RCC 7860 (cell line): ENCODE measurements at regions not wholly inside any gene's neighbourhood (a gene's known extent, or its start where the extent isn't known, plus 50 kb on each side); places are given as distances from the start of the nearest gene placed in this dataset.

Source experiments
- DNase-seq: peaks from one replicate; pipeline ENCODE4 v3.0.0-alpha.2; 2015; ENCODE audit warnings: low spot score
- FAIRE-seq: peaks from 2 replicates; lab custom pipeline; 2012; peaks lifted over from hg19 to GRCh38; lab: Jason Lieb, UNC

DNA sequence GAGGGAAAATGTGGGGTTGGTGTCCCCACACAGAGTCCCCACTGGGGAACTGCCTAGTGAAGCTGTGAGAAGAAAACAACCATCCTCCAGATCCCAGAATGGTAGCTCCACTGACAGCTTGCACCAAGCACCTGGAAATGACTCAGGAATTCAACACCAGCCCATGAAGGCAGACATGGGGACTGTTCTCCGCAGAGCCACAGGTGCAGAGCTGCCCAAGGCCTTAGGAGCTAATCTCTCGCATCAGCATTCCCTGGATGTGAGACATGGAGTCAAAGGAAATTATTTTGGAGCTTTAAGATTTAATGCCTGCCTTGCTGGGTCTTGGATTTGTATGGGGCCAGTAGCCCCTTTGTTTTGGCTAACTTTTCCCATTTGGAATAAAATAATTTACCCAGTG is 367.9 kb downstream of the FAM133A start:
- FAIRE-seq (no peak), DNase-seq (no peak)

- FAIRE-seq (no peak), DNase-seq (no peak)
Observed at GRCh38 chrX:94045724-94046123, 371.7 kb downstream of the FAM133A start.

GRCh38 chrX:94051926-94052325 is 377.9 kb downstream of the FAM133A start:
- no peak for FAIRE-seq

DNA sequence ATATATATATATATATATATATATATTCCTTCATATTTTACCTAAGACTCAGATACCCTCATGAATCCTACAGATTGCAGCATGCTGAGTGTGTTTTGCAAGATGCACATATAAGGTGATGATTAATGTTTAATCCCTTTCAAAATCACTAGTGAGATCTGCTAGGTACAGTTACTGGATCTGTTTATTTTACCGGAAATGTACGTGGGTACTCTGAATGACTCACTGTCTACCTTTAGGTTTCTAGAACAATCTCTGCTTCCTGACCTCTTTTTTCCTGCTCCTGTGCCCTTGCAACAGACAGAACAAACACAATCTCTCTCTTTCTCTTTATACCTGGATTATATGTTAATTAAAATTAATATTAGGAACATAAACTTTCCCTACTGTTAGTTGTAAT is 379.6 kb downstream of the FAM133A start:
- DNase-seq, result peak; percentile 4
- FAIRE-seq, result no peak

More at GRCh38 chrX:94051926-94052325, 377.9 kb downstream of the FAM133A start:
- no peak for DNase-seq

DNA sequence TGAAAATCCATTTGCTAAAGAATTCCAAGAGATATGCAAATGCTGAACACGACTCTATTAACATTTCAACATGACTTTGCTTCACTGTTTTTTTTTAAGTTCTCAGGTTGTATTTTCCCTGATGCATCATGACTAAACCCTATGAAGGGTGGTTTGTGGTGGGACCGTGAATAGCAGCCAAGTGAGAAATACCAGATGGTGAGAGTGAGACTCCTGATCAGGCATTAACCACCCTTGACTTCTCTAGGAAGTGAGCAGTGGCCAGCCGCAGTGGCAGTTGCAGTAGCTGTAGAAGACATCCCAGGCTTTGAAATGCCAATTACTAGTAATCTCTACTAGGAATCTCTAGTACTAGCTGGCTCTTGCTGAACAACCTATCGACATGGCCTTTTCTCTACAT is 383.4 kb downstream of the FAM133A start:
- FAIRE-seq (no peak), DNase-seq (no peak)

GRCh38 chrX:94058728-94059382 is 384.8 kb downstream of the FAM133A start:
- DNase-seq (no peak), FAIRE-seq (peak; percentile 45)

GRCh38 chrX:94065091-94065490 is 391.1 kb downstream of the FAM133A start:
- DNase-seq (no peak), FAIRE-seq (no peak)

- no peak for FAIRE-seq
Observed at GRCh38 chrX:94089149-94089548, 415.1 kb downstream of the FAM133A start.

DNA sequence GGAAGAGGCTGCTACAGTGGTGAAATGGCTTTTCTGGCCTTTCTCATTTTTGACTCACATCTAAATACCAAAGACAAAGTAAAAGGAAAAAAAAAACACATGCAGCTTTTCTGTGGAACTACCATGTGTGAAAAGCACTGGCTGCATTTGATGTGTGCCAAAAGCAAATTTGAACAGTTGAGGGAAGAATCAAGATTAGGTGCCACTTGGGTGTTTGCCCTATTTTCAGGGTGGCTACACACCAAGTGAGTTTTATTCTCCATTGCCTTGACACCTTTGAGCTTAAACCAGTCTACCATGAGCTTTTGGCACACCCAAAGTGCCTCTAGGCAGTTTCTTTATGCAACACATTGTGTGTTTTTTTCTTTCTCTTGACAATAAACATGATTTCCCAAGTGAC is 423.9 kb downstream of the FAM133A start:
- no peak for FAIRE-seq

More at GRCh38 chrX:94089149-94089548, 415.1 kb downstream of the FAM133A start:
- DNase-seq, result no peak

DNA sequence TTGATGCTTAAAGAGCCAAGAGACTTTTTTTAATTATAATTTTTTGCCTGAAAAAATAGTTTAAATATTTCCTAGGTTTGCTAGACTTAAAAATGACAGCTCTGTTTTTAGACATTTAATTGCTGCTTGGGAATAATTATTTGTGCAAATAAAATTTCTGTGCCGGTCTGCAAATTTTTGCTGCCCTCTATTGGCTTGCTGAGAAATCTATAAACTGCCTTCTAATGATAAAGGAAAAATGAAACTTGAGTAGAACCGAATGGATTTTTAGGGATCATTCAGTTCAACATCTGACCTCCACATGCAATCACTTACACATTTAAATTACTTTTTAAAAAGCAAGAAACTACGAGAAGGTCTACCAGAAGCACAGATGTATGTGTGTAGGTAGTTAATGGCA is 434.0 kb downstream of the FAM133A start:
- FAIRE-seq, result no peak
- DNase-seq, result no peak

More for the DNA sequence above, 423.9 kb downstream of the FAM133A start:
- no peak for DNase-seq

GRCh38 chrX:94114362-94114761 is 440.4 kb downstream of the FAM133A start:
- DNase-seq (no peak), FAIRE-seq (no peak)

DNA sequence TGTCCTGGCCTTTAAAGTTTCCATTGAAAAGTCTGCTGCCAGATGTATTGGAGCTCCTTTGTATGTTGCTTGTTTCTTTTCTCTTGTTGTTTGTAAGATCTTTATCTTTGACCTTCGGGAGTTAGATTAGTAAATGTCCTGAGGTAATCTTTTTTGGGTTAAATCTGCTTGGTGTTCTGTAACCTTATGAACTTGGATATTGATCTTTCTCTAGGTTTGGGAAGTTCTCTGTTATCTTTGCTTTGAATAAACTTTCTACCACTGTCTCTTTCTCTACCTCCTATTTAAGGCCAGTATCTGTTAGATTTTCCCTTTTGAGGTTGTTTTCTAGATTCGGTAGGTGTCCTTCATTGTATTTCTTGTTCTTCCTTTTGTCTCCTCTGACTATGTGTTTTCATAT is 447.8 kb downstream of the FAM133A start:
- DNase-seq (no peak), FAIRE-seq (no peak)

- no peak for FAIRE-seq
- DNase-seq, result no peak
Observed at GRCh38 chrX:94123062-94123461, 449.1 kb downstream of the FAM133A start.

GRCh38 chrX:94162971-94163370 is 489.0 kb downstream of the FAM133A start:
- no peak for FAIRE-seq

DNA sequence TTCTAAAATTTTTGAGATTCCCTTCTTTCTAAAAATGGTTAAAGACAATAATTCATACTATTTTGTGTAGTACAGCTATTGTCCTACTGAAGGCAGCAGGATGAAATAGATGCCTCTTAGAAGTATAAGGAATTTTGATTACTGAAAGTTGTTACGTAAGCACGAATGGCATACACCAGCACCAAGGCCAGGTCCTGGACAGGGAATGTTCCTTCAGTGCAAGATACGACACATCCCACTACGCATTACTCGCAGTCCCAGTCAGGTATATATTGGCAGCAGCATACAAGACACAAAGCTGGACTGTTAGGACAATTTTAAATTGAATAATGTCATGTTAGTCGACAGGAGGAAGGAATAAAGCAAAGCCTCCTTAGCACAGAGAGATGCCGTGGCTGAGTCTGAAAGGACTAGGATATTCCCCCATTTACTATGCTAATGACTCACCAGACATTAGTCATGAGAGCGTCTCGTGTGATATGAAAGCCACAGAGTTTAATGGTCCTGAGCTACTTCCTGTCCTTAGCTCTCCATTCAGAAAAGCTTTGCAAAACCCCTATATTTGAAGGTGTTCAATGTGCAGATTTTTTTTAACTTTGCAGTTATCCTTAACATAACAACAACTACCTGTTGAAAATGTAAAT is 504.3 kb downstream of the FAM133A start:
- DNase-seq (peak; percentile 45), FAIRE-seq (peak; percentile 79)

More at GRCh38 chrX:94162971-94163370, 489.0 kb downstream of the FAM133A start:
- no peak for DNase-seq

GRCh38 chrX:94204524-94204923 is 530.5 kb downstream of the FAM133A start:
- no peak for DNase-seq
- FAIRE-seq, result no peak

GRCh38 chrX:94216738-94217137 is 542.7 kb downstream of the FAM133A start:
- FAIRE-seq, result no peak
- DNase-seq, result no peak

DNA sequence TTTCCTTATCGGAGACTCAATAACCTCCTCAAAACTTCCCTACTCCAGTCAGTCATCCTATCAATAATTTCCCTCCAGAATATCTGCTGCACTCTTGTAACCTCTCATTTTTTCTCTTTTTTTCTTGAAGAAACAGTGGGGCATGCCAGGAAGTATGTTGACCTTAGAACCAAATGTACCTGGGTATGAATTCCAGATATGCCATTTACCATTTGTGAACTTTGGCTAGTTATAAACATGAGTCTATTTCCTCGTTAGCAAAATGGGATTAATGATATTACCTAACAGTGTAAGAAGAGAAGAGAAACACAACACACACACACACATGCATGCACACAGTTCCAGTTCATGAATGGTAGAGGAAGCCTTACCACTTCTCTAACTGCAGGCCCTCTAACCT is 578.2 kb downstream of the FAM133A start:
- FAIRE-seq, result no peak
- no peak for DNase-seq

DNA sequence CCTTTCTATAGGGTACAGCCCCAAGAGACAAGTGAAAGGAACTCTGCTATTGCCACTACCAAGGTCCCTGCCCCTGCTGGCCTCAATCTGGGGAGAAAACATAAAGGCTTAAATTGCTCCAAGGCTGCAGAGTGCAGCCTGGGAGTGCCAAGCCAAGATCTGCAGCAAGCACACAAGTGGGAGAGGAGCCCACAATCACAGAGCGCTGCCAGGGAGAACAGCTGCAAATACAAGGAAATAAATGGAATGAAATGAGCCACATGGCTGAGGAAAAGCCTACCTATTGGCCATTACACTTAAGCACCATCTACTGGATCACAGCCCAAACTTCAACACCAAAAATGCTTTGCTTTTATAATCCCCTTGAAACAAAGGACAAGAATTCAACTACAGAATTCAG is 582.4 kb downstream of the FAM133A start:
- DNase-seq, result no peak
- no peak for FAIRE-seq

- FAIRE-seq, result no peak
- DNase-seq, result no peak
Observed at GRCh38 chrX:94265323-94265722, 591.3 kb downstream of the FAM133A start.

DNA sequence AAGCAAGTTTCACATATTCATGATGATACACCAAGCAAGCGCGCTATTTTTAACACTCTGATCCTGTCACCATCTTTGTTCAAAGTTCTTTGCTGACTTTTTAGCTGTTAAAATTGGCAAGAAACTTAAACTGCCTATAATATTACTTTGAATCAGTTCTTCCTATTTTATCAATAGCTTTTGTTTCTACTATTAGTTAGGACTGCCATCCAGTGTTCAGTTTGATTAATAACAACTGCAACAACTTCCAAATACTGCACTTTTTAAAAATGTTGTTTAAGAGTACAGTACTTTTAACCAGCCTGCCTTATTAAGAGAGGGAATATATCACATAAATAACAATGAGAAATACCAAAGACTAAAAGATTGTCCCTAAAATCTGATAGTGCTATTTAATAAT is 614.3 kb downstream of the FAM133A start:
- DNase-seq (no peak), FAIRE-seq (no peak)

DNA sequence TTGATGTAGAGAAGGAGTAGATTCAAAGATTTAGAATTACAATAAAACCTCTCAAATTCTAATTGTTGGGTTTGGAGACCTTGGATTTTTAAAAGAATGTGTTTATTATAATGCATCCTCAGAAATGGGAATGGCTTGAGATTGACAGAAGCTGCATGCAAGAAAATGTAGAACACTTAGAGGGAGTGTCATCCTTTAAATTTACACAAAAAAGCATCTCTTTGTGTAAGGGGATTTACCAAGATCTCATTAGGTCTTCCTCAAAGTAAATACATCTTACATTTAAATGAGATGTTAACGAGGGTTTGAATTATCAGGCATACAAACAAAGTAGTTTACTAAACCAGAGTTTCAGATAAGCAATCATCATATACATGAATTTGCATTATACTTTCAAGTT is 615.0 kb downstream of the FAM133A start:
- no peak for DNase-seq
- FAIRE-seq, result no peak

DNA sequence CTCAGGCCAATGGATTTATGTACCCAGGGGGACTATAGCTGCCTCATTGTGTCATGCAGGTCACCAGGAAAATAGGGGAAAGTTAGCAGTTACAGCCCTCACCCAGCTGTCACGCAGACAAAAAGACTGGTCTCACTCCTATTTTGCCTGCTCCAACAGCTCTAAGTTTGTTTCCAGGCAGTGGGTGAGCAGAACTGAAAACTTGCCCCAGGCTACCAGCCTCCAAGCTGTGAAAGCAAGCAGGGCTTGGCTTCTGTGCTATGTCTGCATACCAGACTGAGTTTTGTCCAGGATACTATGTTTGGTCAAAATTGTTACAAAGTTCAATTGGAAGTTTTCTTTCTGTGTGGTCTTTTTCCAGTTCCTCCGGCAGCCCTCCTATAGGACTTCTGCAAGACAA is 628.4 kb downstream of the FAM133A start:
- DNase-seq (no peak), FAIRE-seq (no peak)
